DND-41 (cell line): ENCODE measurements at regions not wholly inside any gene's neighbourhood (a gene's known extent, or its start where the extent isn't known, plus 50 kb on each side); places are given as distances from the start of the nearest gene placed in this dataset.

Source experiments
- ATAC-seq: fragments of 200-7000 bp; cut with Tn5 transposase; 3 replicates; pipeline ENCODE4 v1.9.1; 2021; ENCODE audit warnings: low read depth; ENCODE audit not compliant: insufficient read depth
- DNase-seq: peaks from one replicate; pipeline ENCODE4 v3.0.0-alpha.2; 2020
- H2AFZ ChIP-seq: 2 replicates; pipeline ENCODE4 v1.6.0; 2012; ENCODE audit warnings: low read depth, low read length
- H3K27ac ChIP-seq: 2 replicates; pipeline ENCODE4 v1.5.1; 2012; ENCODE audit warnings: low read length, inconsistent platforms
- H3K27me3 ChIP-seq: fragments of 200-600 bp; sonication (generic); 2 replicates; pipeline ENCODE4 v1.6.0; 2012; ENCODE audit warnings: low read length, mild to moderate bottlenecking, inconsistent platforms; ENCODE audit not compliant: insufficient read depth, poor library complexity
- H3K36me3 ChIP-seq: 2 replicates; pipeline ENCODE4 v1.5.1; 2012; ENCODE audit warnings: low read length, inconsistent platforms; ENCODE audit not compliant: insufficient read depth
- H3K4me1 ChIP-seq: 2 replicates; pipeline ENCODE4 v1.5.1; 2012; ENCODE audit warnings: mild to moderate bottlenecking, low read length; ENCODE audit not compliant: insufficient read depth
- H3K4me2 ChIP-seq: 2 replicates; pipeline ENCODE4 v1.6.0; 2012; ENCODE audit warnings: mild to moderate bottlenecking, moderate library complexity, low read length, inconsistent platforms; ENCODE audit not compliant: insufficient read depth
- H3K4me3 ChIP-seq, 2 experiments: fragments of 200-600 bp in 1 of 2; shearing (Covaris generic) in 1 of 2; 2 replicates each; pipeline ENCODE4 v1.5.1; 2012 to 2016; ENCODE audit warnings: inconsistent platforms in 2 of 2, low read length in 2 of 2, mild to moderate bottlenecking in 2 of 2, low read depth in 1 of 2, moderate library complexity in 1 of 2
- H3K79me2 ChIP-seq: 2 replicates; pipeline ENCODE4 v1.6.0; 2012; ENCODE audit warnings: low read length, inconsistent platforms; ENCODE audit not compliant: insufficient read depth
- H3K9ac ChIP-seq: 2 replicates; pipeline ENCODE4 v1.6.0; 2012; ENCODE audit warnings: low read depth, mild to moderate bottlenecking, inconsistent platforms, low read length, moderate library complexity
- H3K9me3 ChIP-seq: 2 replicates; pipeline ENCODE4 v1.5.1; 2012; ENCODE audit warnings: low read length, moderate library complexity, mild to moderate bottlenecking, inconsistent platforms; ENCODE audit not compliant: insufficient read depth, severe bottlenecking
- H4K20me1 ChIP-seq: 2 replicates; pipeline ENCODE4 v1.6.0; 2012; ENCODE audit warnings: low read length; ENCODE audit not compliant: insufficient read depth
- EZH2 ChIP-seq: IDR thresholded peaks from 3 replicates; pipeline ENCODE4 v1.6.1; 2012; ENCODE audit warnings: borderline replicate concordance, low read depth, mild to moderate bottlenecking, moderate library complexity, low read length, inconsistent platforms; ENCODE audit not compliant: severe bottlenecking
- TF ChIP-seq, protein P1 (sequence below): IDR thresholded peaks from 2 replicates; pipeline ENCODE4 v1.5.1; 2012; ENCODE audit warnings: borderline replicate concordance, low read length, moderate library complexity, mild to moderate bottlenecking; ENCODE audit not compliant: poor library complexity, severe bottlenecking; ENCODE audit errors: extremely low read depth

DNA sequence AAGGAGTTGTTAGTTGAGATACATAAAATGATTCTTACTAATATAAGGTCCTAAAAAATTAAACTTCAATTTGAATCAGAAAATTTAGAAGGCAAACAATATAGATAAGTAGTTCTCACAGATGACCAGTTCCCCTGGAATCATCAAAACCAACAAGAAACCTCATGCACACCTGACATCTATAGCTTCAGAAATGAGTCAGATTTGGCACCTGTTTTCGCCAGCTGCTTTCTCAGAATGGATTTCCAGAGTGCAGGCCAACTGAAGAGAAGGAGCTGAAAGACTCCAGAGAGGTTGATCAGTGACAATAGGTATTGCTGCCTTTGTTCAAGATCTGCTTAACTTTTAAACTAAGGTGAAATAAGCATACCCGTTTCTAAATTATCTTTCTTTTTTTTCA is 192.4 kb downstream of the RDH14 start:
- H3K79me2 ChIP-seq: no peaks in the 10 kb centered on the region
- H2AFZ ChIP-seq: no peak overlapping the region
- ATAC-seq (no peak), DNase-seq (no peak)
- H3K9me3 ChIP-seq: no peaks in the 10 kb centered on the region
- H3K27ac ChIP-seq: no peak overlapping the region
- H3K4me3 ChIP-seq: no peak overlapping the region
- H3K9ac ChIP-seq: no peak overlapping the region
- H3K36me3 ChIP-seq: no peaks in the 10 kb centered on the region
- no peaks in the 10 kb centered on the region for H4K20me1 ChIP-seq
- H3K4me1 ChIP-seq: no peaks in the 10 kb centered on the region
- no peak overlapping the region for H3K4me2 ChIP-seq
- H3K27me3 ChIP-seq: peaks cover 7% of the 10 kb centered on the region
- TF ChIP-seq, protein P1, sequence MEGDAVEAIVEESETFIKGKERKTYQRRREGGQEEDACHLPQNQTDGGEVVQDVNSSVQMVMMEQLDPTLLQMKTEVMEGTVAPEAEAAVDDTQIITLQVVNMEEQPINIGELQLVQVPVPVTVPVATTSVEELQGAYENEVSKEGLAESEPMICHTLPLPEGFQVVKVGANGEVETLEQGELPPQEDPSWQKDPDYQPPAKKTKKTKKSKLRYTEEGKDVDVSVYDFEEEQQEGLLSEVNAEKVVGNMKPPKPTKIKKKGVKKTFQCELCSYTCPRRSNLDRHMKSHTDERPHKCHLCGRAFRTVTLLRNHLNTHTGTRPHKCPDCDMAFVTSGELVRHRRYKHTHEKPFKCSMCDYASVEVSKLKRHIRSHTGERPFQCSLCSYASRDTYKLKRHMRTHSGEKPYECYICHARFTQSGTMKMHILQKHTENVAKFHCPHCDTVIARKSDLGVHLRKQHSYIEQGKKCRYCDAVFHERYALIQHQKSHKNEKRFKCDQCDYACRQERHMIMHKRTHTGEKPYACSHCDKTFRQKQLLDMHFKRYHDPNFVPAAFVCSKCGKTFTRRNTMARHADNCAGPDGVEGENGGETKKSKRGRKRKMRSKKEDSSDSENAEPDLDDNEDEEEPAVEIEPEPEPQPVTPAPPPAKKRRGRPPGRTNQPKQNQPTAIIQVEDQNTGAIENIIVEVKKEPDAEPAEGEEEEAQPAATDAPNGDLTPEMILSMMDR: no peak
- no peak for TF ChIP-seq EZH2

DNA sequence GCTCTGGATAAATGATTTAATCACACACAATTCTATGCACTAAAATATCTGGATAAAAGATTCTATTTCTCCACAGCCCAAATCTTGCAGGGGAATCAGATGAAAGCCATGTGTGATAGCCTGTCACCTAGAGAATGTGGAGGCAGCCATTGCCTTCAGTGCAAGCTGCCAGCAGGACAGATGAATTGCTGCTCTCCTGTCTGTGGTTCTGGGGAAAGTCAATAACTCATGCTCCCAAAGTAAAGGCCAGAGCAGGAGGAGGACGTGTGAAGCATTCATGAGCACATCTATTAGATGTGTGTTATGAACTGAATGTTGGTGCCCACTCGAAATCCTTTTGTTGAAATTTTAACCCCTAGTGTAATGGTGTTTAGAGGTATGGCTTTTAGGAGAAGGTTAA is 195.1 kb downstream of the RDH14 start:
- no peak for ATAC-seq
- Histone ChIP-seq H3K27me3 (no peaks in the 10 kb centered on the region), H3K27ac (no peak overlapping the region)

DNA sequence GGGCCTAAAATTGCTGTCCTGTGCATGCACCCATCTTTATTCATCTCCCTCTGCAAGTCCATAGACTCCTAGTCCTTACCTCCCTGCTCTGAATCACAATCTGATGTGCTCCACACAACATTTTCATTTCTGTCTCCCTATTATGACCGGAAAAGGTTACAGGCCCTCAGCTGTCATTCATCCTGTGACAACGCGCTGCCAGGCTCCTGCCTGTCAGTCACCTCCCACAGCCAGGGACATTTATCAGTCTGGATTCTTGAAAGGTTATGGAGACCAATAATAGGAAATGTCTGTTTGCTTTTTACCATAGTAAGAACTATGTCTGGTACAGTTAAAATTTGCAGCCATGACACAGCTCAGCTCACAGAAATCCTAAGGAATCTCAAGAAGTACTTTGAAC is 197.1 kb downstream of the RDH14 start:
- H3K27ac ChIP-seq: no peak overlapping the region
- H4K20me1 ChIP-seq: no peaks in the 10 kb centered on the region
- no peaks in the 10 kb centered on the region for H3K36me3 ChIP-seq
- TF ChIP-seq EZH2: no peak
- TF ChIP-seq, protein P1: no peak
- H3K4me1 ChIP-seq: no peaks in the 10 kb centered on the region
- no peak for ATAC-seq
- H3K79me2 ChIP-seq: no peaks in the 10 kb centered on the region
- H3K4me3 ChIP-seq: no peak overlapping the region
- no peak overlapping the region for H3K9ac ChIP-seq
- no peaks in the 10 kb centered on the region for H3K27me3 ChIP-seq
- H3K4me2 ChIP-seq: no peak overlapping the region
- no peaks in the 10 kb centered on the region for H3K9me3 ChIP-seq
- H2AFZ ChIP-seq: no peak overlapping the region
- no peak for DNase-seq

More for the DNA sequence above, 195.1 kb downstream of the RDH14 start:
- H4K20me1 ChIP-seq: no peaks in the 10 kb centered on the region
- H3K4me1 ChIP-seq: no peaks in the 10 kb centered on the region
- no peak for DNase-seq
- H3K9ac ChIP-seq: no peak overlapping the region
- H2AFZ ChIP-seq: no peak overlapping the region
- no peaks in the 10 kb centered on the region for H3K36me3 ChIP-seq
- no peaks in the 10 kb centered on the region for H3K79me2 ChIP-seq
- no peaks in the 10 kb centered on the region for H3K9me3 ChIP-seq
- no peak overlapping the region for H3K4me2 ChIP-seq
- no peak overlapping the region for H3K4me3 ChIP-seq
- TF ChIP-seq, protein P1: no peak
- no peak for TF ChIP-seq EZH2

DNA sequence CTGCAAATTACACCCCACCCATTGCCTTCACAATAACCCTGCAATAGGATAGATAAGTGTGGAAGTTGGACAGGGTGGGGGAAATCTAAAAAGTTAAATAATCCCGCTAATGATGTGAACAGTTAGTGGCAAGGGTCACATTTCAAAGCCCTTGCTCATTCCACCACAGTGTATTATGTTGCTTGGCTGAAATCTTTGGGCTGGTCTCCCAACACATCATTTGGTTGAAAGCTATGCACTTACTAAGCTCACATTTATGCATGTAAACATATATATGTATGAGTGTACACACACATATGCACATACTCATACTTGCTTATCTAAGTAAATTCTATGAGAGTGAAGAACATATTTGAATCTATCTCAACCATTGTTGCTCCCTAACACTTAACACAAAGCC is 197.8 kb downstream of the RDH14 start:
- Histone ChIP-seq H3K4me3 (no peak overlapping the region), H3K4me2 (no peak overlapping the region), H3K79me2 (no peaks in the 10 kb centered on the region), H3K9ac (no peak overlapping the region), H3K4me1 (no peaks in the 10 kb centered on the region), H3K36me3 (no peaks in the 10 kb centered on the region), H4K20me1 (no peaks in the 10 kb centered on the region), H3K9me3 (no peaks in the 10 kb centered on the region), H3K27ac (no peak overlapping the region), H2AFZ (no peak overlapping the region), H3K27me3 (no peaks in the 10 kb centered on the region)
- ATAC-seq (no peak), DNase-seq (no peak)
- TF ChIP-seq EZH2: no peak
- TF ChIP-seq, protein P1: no peak
